ENCODE measurements at regions not wholly inside any gene's neighbourhood (a gene's known extent, or its start where the extent isn't known, plus 50 kb on each side); places are given as distances from the start of the nearest gene placed in this dataset.
"Not testable (repeated sequence)": the region's sequence is repeated elsewhere in the genome, so short reads cannot be mapped to it uniquely, and the experiment has no call there.

DNA sequence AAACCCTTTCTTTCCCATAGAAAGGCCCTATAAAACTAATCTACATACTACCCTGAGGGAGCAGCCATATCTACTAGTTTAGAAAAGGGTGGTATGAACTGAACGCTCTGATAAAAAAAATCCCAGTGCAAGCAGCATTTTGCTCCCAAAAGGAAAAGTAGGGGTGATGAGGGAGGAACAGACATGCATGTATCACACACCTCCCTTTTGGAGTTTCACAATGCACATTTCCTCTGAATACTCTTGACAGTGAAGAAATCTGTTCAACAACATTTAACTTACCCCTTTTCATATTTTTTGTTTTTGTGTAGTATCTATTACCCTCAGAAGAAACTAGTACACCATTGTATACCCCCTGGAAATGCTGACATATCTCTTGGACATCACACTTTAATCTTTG is 411.4 kb downstream of the MAT2B start:
- in situ Hi-C loops (cut with MboI; ENCODE audit: low sequenced_read_pairs in 4 of 4) (no loop called here), intact Hi-C loops (cut with DNase I; ENCODE audit: low total_unique reads) (no loop called here)
- H3K36me3 ChIP-seq = no peaks in the 10 kb centered on the region
- H3K27ac ChIP-seq = no peak overlapping the region
- H3K4me3 ChIP-seq = no peak overlapping the region
- no peak for ATAC-seq
- no peaks in the 10 kb centered on the region for H3K27me3 ChIP-seq
- no peak for DNase-seq
- TF ChIP-seq CTCF (IDR thresholded peaks at IDR 0.05 in 4 of 5, conservative IDR thresholded peaks at IDR 0.05 in 1 of 5) (no peak), POLR2A (IDR thresholded peaks at IDR 0.05) (no peak)
- H3K9me3 ChIP-seq = no peaks in the 10 kb centered on the region
- no peaks in the 10 kb centered on the region for H3K4me1 ChIP-seq

GRCh38 chr5:163917747-163918146 is 412.3 kb downstream of the MAT2B start:
- TF ChIP-seq CTCF (IDR thresholded peaks at IDR 0.05 in 4 of 5, conservative IDR thresholded peaks at IDR 0.05 in 1 of 5) = no peak
- TF ChIP-seq POLR2A (IDR thresholded peaks at IDR 0.05) = no peak
- ATAC-seq = no peak
- H3K27ac ChIP-seq = no peak overlapping the region
- H3K27me3 ChIP-seq = no peaks in the 10 kb centered on the region
- H3K9me3 ChIP-seq = no peaks in the 10 kb centered on the region
- intact Hi-C loops (cut with DNase I; ENCODE audit: low total_unique reads) (no loop called here), in situ Hi-C loops (cut with MboI; ENCODE audit: low sequenced_read_pairs in 4 of 4) (no loop called here)
- H3K36me3 ChIP-seq = no peaks in the 10 kb centered on the region
- DNase-seq = no peak
- H3K4me1 ChIP-seq = no peaks in the 10 kb centered on the region
- H3K4me3 ChIP-seq = no peak overlapping the region

DNA sequence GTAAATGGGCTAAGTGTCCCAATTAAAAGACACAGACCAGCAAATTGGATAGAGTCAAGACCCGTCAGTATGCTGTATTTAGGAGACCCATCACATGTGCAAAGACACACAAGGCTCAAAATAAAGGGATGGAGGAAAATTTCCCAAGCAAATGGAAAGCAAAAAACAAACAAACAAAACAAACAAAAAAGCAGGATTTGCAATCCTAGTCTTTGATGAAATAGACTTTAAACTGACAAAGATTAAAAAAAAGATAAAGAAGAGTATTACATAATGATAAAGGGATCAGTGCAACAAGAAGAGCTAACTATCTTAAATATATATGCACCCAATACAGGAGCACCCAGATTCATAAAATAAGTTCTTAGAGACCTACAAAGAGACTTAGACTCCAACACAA is 429.6 kb downstream of the MAT2B start:
- H3K27ac ChIP-seq; H3K4me3 ChIP-seq; H3K9me3 ChIP-seq; DNase-seq; H3K27me3 ChIP-seq; intact Hi-C loops (cut with DNase I; ENCODE audit: low total_unique reads); H3K36me3 ChIP-seq; in situ Hi-C loops (cut with MboI; ENCODE audit: low sequenced_read_pairs in 4 of 4); ATAC-seq; H3K4me1 ChIP-seq: not testable (repeated sequence)

DNA sequence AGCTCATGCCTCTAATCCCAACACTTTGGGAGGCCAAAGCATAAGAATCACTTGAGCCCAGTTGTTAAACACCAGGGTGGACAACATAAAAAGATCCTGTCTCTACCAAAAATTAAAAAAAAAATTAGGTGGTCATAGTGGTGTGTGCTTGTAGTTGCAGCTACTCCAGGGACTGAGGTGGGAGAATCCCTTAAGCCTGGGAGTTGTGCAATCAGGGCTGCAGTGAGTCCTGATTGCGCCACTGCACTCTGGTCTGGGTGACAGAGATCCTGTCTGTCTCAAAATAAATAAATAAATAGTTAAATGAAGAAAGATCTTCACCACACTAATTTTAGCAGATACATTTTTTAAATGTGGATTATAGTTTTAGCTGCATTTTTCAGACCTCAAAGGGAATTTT is 433.2 kb downstream of the MAT2B start:
- DNase-seq (no peak), ATAC-seq (no peak)
- Histone ChIP-seq H3K9me3 (no peaks in the 10 kb centered on the region), H3K4me1 (no peaks in the 10 kb centered on the region), H3K27ac (no peak overlapping the region), H3K36me3 (no peaks in the 10 kb centered on the region), H3K4me3 (no peak overlapping the region), H3K27me3 (no peaks in the 10 kb centered on the region)
- no peak for TF ChIP-seq CTCF (IDR thresholded peaks at IDR 0.05 in 4 of 5, conservative IDR thresholded peaks at IDR 0.05 in 1 of 5)
- no peak for TF ChIP-seq POLR2A (IDR thresholded peaks at IDR 0.05)
- in situ Hi-C loops (cut with MboI; ENCODE audit: low sequenced_read_pairs in 4 of 4) (no loop called here), intact Hi-C loops (cut with DNase I; ENCODE audit: low total_unique reads) (no loop called here)

DNA sequence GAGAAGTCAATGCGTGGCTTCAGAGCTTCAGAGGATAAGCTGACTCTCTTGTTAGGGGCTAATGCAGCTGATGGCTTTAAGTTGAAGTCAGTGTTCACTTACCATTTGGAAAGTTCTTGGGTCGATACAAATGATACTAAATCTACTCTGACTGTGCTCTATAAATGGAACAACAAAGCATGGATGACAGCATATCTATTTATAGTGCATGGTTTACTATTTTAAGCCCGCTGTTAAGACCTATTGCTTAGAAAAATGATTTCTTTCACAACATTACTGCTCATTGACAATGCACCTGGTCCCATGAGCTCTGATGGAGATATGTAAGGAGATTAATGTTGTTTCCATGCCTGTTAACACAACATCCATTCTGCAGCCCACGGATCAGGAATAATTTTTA is 435.7 kb downstream of the MAT2B start:
- H3K36me3 ChIP-seq = no peaks in the 10 kb centered on the region
- H3K4me3 ChIP-seq = no peak overlapping the region
- H3K9me3 ChIP-seq = no peaks in the 10 kb centered on the region
- in situ Hi-C loops (cut with MboI; ENCODE audit: low sequenced_read_pairs in 4 of 4) (no loop called here), intact Hi-C loops (cut with DNase I; ENCODE audit: low total_unique reads) (no loop called here)
- no peak overlapping the region for H3K27ac ChIP-seq
- H3K4me1 ChIP-seq = no peaks in the 10 kb centered on the region
- DNase-seq (no peak), ATAC-seq (no peak)
- no peak for TF ChIP-seq POLR2A (IDR thresholded peaks at IDR 0.05)
- no peak for TF ChIP-seq CTCF (IDR thresholded peaks at IDR 0.05 in 4 of 5, conservative IDR thresholded peaks at IDR 0.05 in 1 of 5)
- H3K27me3 ChIP-seq = no peaks in the 10 kb centered on the region

All from gastrocnemius medialis (tissue), 4 donors.